ENCODE measurements at regions not wholly inside any gene's neighbourhood (a gene's known extent, or its start where the extent isn't known, plus 50 kb on each side); places are given as distances from the start of the nearest gene placed in this dataset.

- TF ChIP-seq ZGPAT (CRISPR knock-in tag; IDR thresholded peaks at IDR 0.05) (no peak), TERF1 (CRISPR knock-in tag; IDR thresholded peaks at IDR 0.05) (no peak), RBM39 (IDR thresholded peaks at IDR 0.05; ENCODE audit: low read depth, low read length, poor library complexity, severe bottlenecking) (no peak)
Measured at GRCh38 chr14:97719931-97720330, 922.7 kb downstream of the VRK1 start (continued).

DNA sequence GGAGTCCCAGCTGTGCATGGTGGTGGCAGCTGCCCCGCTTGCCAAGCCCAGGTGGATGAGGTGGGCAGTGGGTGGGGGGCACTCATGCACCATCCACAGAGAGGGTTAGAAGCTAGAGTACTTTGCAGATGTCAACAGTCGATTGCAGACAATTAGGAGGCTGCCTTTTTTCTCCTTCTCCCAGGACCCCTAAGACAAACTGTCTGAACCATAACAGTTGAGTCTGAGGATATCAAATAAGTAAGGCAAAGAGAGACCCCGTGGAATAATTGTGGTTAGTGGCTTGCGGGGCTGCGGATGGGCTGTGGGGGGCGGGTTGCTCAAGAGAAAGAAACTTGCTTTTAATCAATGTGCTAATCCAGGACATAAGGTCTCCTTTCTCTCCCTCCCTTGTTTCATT, 926.2 kb downstream of the VRK1 start:
- in situ Hi-C loops (cut with HindIII; ENCODE audit: extremely low pct_ligation_motif_present, low pct_unique_long_range_greater_than_20kb) (no loop called here), intact Hi-C loops (cut with micrococcal nuclease; ENCODE audit: unreplicated experiment) (no loop called here)
- no peak for ATAC-seq
- H3K4me1 ChIP-seq (ENCODE audit: insufficient read depth, low read length): no peaks in the 10 kb centered on the region
- DNase-seq (ENCODE audit: low spot score): no peak
- peaks cover 86% of the 10 kb centered on the region for H3K9me3 ChIP-seq (ENCODE audit: low read length)
- H4K20me1 ChIP-seq (ENCODE audit: insufficient read depth, low read length): no peaks in the 10 kb centered on the region
- H3K9ac ChIP-seq (ENCODE audit: insufficient read depth, low read depth, low read length): no peak overlapping the region
- no peak overlapping the region for H3K27ac ChIP-seq (ENCODE audit: extremely low read length, insufficient read depth, low read length)
- no peak overlapping the region for H3K4me2 ChIP-seq (ENCODE audit: low read depth, low read length)
- no peaks in the 10 kb centered on the region for H3K27me3 ChIP-seq (ENCODE audit: control insufficient read depth in 1 of 2, insufficient read depth in 2 of 2, low read length in 2 of 2)
- FAIRE-seq: no peak
- H2AFZ ChIP-seq (ENCODE audit: low read length): no peak overlapping the region
- CTCF ChIA-PET (ENCODE audit: low intra/inter-chr PET ratio, low total read pairs): no interaction called here
- POLR2A ChIA-PET: no interaction called here
- WGBS (ENCODE audit: low lambda C conversion rate): 37% methylated on average over 6 of the region's 6 CpGs
- no peaks in the 10 kb centered on the region for H3K79me2 ChIP-seq (ENCODE audit: insufficient read depth, low read length)
- no peak overlapping the region for H3K4me3 ChIP-seq (replicated peaks in 1 of 3; ENCODE audit: insufficient read depth in 1 of 3, low read depth in 2 of 3, low read length in 3 of 3)
- H3K36me3 ChIP-seq (replicated peaks in 1 of 2; ENCODE audit: control insufficient read depth in 1 of 2, insufficient read depth in 2 of 2, low read length in 2 of 2): no peaks in the 10 kb centered on the region
- no TSS peak for BruUV-seq (replicated peaks)
- no peak for TF ChIP-seq HINFP (CRISPR knock-in tag; IDR thresholded peaks at IDR 0.05; ENCODE audit: low read depth)
- no peak for TF ChIP-seq ZNF431 (CRISPR knock-in tag; IDR thresholded peaks at IDR 0.05; ENCODE audit: borderline replicate concordance, low read depth)
- TF ChIP-seq CBX5 (CRISPR knock-in tag; IDR thresholded peaks at IDR 0.05; ENCODE audit: borderline replicate concordance): no peak
- TF ChIP-seq, protein P1, sequence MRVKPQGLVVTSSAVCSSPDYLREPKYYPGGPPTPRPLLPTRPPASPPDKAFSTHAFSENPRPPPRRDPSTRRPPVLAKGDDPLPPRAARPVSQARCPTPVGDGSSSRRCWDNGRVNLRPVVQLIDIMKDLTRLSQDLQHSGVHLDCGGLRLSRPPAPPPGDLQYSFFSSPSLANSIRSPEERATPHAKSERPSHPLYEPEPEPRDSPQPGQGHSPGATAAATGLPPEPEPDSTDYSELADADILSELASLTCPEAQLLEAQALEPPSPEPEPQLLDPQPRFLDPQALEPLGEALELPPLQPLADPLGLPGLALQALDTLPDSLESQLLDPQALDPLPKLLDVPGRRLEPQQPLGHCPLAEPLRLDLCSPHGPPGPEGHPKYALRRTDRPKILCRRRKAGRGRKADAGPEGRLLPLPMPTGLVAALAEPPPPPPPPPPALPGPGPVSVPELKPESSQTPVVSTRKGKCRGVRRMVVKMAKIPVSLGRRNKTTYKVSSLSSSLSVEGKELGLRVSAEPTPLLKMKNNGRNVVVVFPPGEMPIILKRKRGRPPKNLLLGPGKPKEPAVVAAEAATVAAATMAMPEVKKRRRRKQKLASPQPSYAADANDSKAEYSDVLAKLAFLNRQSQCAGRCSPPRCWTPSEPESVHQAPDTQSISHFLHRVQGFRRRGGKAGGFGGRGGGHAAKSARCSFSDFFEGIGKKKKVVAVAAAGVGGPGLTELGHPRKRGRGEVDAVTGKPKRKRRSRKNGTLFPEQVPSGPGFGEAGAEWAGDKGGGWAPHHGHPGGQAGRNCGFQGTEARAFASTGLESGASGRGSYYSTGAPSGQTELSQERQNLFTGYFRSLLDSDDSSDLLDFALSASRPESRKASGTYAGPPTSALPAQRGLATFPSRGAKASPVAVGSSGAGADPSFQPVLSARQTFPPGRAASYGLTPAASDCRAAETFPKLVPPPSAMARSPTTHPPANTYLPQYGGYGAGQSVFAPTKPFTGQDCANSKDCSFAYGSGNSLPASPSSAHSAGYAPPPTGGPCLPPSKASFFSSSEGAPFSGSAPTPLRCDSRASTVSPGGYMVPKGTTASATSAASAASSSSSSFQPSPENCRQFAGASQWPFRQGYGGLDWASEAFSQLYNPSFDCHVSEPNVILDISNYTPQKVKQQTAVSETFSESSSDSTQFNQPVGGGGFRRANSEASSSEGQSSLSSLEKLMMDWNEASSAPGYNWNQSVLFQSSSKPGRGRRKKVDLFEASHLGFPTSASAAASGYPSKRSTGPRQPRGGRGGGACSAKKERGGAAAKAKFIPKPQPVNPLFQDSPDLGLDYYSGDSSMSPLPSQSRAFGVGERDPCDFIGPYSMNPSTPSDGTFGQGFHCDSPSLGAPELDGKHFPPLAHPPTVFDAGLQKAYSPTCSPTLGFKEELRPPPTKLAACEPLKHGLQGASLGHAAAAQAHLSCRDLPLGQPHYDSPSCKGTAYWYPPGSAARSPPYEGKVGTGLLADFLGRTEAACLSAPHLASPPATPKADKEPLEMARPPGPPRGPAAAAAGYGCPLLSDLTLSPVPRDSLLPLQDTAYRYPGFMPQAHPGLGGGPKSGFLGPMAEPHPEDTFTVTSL (CRISPR knock-in tag; IDR thresholded peaks at IDR 0.05; ENCODE audit: borderline replicate concordance): no peak
- no peak for TF ChIP-seq ZNF230 (CRISPR knock-in tag; IDR thresholded peaks at IDR 0.05)
- no peak for TF ChIP-seq ZIK1 (CRISPR knock-in tag; IDR thresholded peaks at IDR 0.05; ENCODE audit: borderline replicate concordance, low read depth)
- no peak for TF ChIP-seq ZBTB20 (CRISPR knock-in tag; IDR thresholded peaks at IDR 0.05; ENCODE audit: borderline replicate concordance, low read depth)

All from HepG2 (cell line).